GM12878 (cell line): ENCODE measurements at regions not wholly inside any gene's neighbourhood (a gene's known extent, or its start where the extent isn't known, plus 50 kb on each side); places are given as distances from the start of the nearest gene placed in this dataset.
A peak's percentile ranks its signal among the peaks of the same experiment; 100 is the strongest.

ENCODE experiments used
- ATAC-seq: fragments of 200-7000 bp; cut with Tn5 transposase; 3 replicates; pipeline ENCODE4 v1.9.1; 2020; ENCODE audit warnings: mild to moderate bottlenecking, moderate library complexity
- BruUV-seq: library from RNA; stranded (reverse); fragments of 400-500 nt; replicated peaks from 2 replicates; lab custom pipeline; 2021; lab: Mats Ljungman, UMichigan
- CTCF ChIA-PET: fragments of 300-600 bp; sonication (Branson Sonifier 250); formaldehyde crosslinking; extraction: SDS; loops from one replicate; lab custom pipeline; 2021; ENCODE audit warnings: inconsistent platforms; lab: Yijun Ruan, JAX
- POLR2A ChIA-PET: fragments of 350-600 bp; formaldehyde crosslinking; extraction: SDS; loops from one replicate; lab custom pipeline; 2021; ENCODE audit warnings: inconsistent platforms; lab: Charles Lee
- RAD21 ChIA-PET: fragments of 300-600 bp; sonication (Branson Sonifier 250); formaldehyde crosslinking; loops from one replicate; lab custom pipeline; 2023; ENCODE audit warnings: antibody characterized with exemption; ENCODE audit not compliant: unreplicated experiment; lab: Charles Lee
- SMC1A ChIA-PET: fragments of 300-600 bp; sonication (Branson Sonifier 250); formaldehyde crosslinking; loops from one replicate; lab custom pipeline; 2023; ENCODE audit not compliant: unreplicated experiment, uncharacterized antibody; lab: Charles Lee
- DNase-seq: peaks from one replicate; pipeline ENCODE4 v3.0.0-alpha.2; 2011; ENCODE audit warnings: low read depth, low spot score
- FAIRE-seq: peaks from 3 replicates; lab custom pipeline; 2011; peaks lifted over from hg19 to GRCh38; lab: Jason Lieb, UNC
- H2AFZ ChIP-seq: 2 replicates; pipeline ENCODE4 v1.6.0; 2011; ENCODE audit warnings: low read depth, low read length, control low read depth; ENCODE audit not compliant: control insufficient read depth
- H3K27ac ChIP-seq: 2 replicates; pipeline ENCODE4 v1.5.1; 2011; ENCODE audit warnings: control low read depth; ENCODE audit not compliant: control insufficient read depth, insufficient read depth
- H3K27me3 ChIP-seq, 2 experiments: replicated peaks in 1 of 2; 2 replicates each; pipeline versions ENCODE4 v1.6.0 to v1.6.1; 2011; ENCODE audit warnings: low read length in 1 of 2; ENCODE audit not compliant: control insufficient read depth in 2 of 2, insufficient read depth in 2 of 2
- H3K36me3 ChIP-seq, 2 experiments: 2 replicates each; pipeline ENCODE4 v1.5.1; 2011; ENCODE audit warnings: low read length in 1 of 2; ENCODE audit not compliant: control insufficient read depth in 2 of 2, insufficient read depth in 2 of 2
- H3K4me1 ChIP-seq: 2 replicates; pipeline ENCODE4 v1.6.1; 2011; ENCODE audit warnings: mild to moderate bottlenecking, low read length, moderate library complexity, mixed read lengths; ENCODE audit not compliant: control insufficient read depth, insufficient read depth
- H3K4me2 ChIP-seq: 2 replicates; pipeline ENCODE4 v1.6.0; 2011; ENCODE audit warnings: control low read depth; ENCODE audit not compliant: control insufficient read depth, insufficient read depth
- H3K4me3 ChIP-seq: fragments of 200-600 bp; sonication (generic); 2 replicates; pipeline ENCODE4 v1.5.1; 2016
- H3K79me2 ChIP-seq: 2 replicates; pipeline ENCODE4 v1.6.0; 2011; ENCODE audit warnings: low read length; ENCODE audit not compliant: control insufficient read depth, insufficient read depth
- H3K9ac ChIP-seq: 2 replicates; pipeline ENCODE4 v1.8.0; 2011; ENCODE audit warnings: low read length, control low read depth, mixed read lengths; ENCODE audit not compliant: control insufficient read depth, insufficient read depth
- H3K9me3 ChIP-seq: replicated peaks from 3 replicates; pipeline ENCODE4 v1.5.1; 2011; ENCODE audit warnings: mild to moderate bottlenecking, low read length; ENCODE audit not compliant: control insufficient read depth, insufficient read depth
- H4K20me1 ChIP-seq: 2 replicates; pipeline ENCODE4 v1.6.0; 2011; ENCODE audit not compliant: control insufficient read depth, insufficient read depth
- BMI1 ChIP-seq: fragments of 450-650 bp; IDR thresholded peaks from 2 replicates; pipeline ENCODE4 v1.6.1; 2016; ENCODE audit warnings: mild to moderate bottlenecking, moderate library complexity, borderline replicate concordance
- EP300 ChIP-seq, 2 experiments: fragments of 150-350 bp in 1 of 2; IDR thresholded peaks; 2 replicates each; pipeline ENCODE4 v1.6.1; 2011 to 2012; ENCODE audit warnings: low read depth in 2 of 2, low read length in 2 of 2, borderline replicate concordance in 1 of 2, improper control_type of control experiment in 1 of 2, inconsistent platforms in 1 of 2; ENCODE audit not compliant: control insufficient read depth in 1 of 2
- HSF1 ChIP-seq: fragments of 150-350 bp; IDR thresholded peaks from 2 replicates; pipeline ENCODE4 v1.6.1; 2014; ENCODE audit warnings: mild to moderate bottlenecking, low read depth, low read length
- JUNB ChIP-seq: IDR thresholded peaks from 2 replicates; pipeline ENCODE4 v1.6.1; 2016; ENCODE audit warnings: antibody characterized with exemption, mild to moderate bottlenecking
- NFIC ChIP-seq: IDR thresholded peaks from 2 replicates; pipeline ENCODE4 v1.6.1; 2012; ENCODE audit warnings: low read depth, mild to moderate bottlenecking, inconsistent platforms, low read length, moderate library complexity
- NFXL1 ChIP-seq: fragments of 450-650 bp; IDR thresholded peaks from 2 replicates; pipeline ENCODE4 v1.6.1; 2017; ENCODE audit warnings: antibody characterized with exemption, mild to moderate bottlenecking, borderline replicate concordance
- NR2F1 ChIP-seq: fragments of 450-650 bp; conservative IDR thresholded peaks from 2 replicates; pipeline ENCODE4 v1.6.1; 2017; ENCODE audit warnings: mild to moderate bottlenecking
- PML ChIP-seq: IDR thresholded peaks from 2 replicates; pipeline ENCODE4 v1.6.1; 2012; ENCODE audit warnings: low read length, inconsistent platforms
- SPI1 ChIP-seq: IDR thresholded peaks from 2 replicates; pipeline ENCODE4 v1.6.1; 2011; ENCODE audit warnings: low read depth, mild to moderate bottlenecking, low read length, moderate library complexity, borderline replicate concordance; ENCODE audit not compliant: insufficient read depth
- TAF1 ChIP-seq: IDR thresholded peaks from 2 replicates; pipeline ENCODE4 v1.6.1; 2011; ENCODE audit warnings: mild to moderate bottlenecking, low read depth, low read length, borderline replicate concordance
- ZNF384 ChIP-seq: IDR thresholded peaks from 2 replicates; pipeline ENCODE4 v1.6.1; 2012; ENCODE audit warnings: low read depth, mild to moderate bottlenecking, low read length, improper control_type of control experiment, borderline replicate concordance
- WGBS: methylation state at CpG from one replicate; pipeline ENCODE4 v1.1.6; 2016; ENCODE audit warnings: low lambda C conversion rate; ENCODE audit not compliant: insufficient replicate concordance, insufficient coverage; ENCODE audit errors: missing lambda C conversion rate; 5-methylcytosine and 5-hydroxymethylcytosine counted together
- in situ Hi-C: fragments of 300-500 bp; cut with MboI; formaldehyde crosslinking; loops from 9 replicates; pipeline ENCODE4 v1.14.3; 2018; ENCODE audit warnings: mixed read lengths
- intact Hi-C: fragments of 100-400 bp; cut with micrococcal nuclease; formaldehyde crosslinking; loops from one replicate; pipeline ENCODE4 v1.14.2; 2022; ENCODE audit not compliant: unreplicated experiment
- TF ChIP-seq, protein P1 (sequence below): fragments of 450-650 bp; IDR thresholded peaks from 2 replicates; pipeline ENCODE4 v1.6.1; 2017; ENCODE audit warnings: mild to moderate bottlenecking, moderate library complexity

DNA sequence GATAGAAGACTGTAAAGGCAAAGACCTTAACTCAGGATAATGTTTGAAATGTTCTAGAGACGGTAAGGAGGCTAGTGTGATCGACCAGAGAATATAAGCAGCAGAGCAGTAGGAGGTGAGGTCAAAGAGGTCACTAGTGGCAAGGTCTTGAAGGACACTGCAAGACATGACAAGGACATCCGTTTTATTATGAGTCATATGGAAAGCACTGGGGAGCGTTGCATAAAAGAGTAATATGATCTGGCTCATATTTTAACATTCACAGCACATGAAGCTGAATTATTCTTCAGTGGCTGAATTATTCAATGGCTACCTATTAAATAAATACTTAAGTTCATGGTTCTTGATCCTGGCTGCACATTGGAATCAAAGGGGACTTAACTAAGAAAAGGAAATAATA, 123.7 kb downstream of the SOX9 start:
- 14% methylated on average over 4 of the region's 4 CpGs for WGBS
- H4K20me1 ChIP-seq = no peaks in the 10 kb centered on the region
- CTCF ChIA-PET = interaction anchor here (0.6 kb wide), 1 partner anchor 212 kb away, joined by 4 read pairs; no protein-coding TSS in a partner anchor
- RAD21 ChIA-PET = no interaction called here
- TF ChIP-seq PML (no peak), SPI1 (no peak), NFIC (no peak), JUNB (0 out of 2 replicates have a peak, but pooled peaks have one; percentile 8), NR2F1 (peak; percentile 39; the same call in 1 of the 2 replicates)
- no peaks in the 10 kb centered on the region for H3K79me2 ChIP-seq
- SMC1A ChIA-PET = interaction anchor here (0.7 kb wide), 1 partner anchor 17 kb away, joined by 3 read pairs; no protein-coding TSS in a partner anchor
- no peak overlapping the region for H3K27ac ChIP-seq
- DNase-seq (no peak), ATAC-seq (no peak), FAIRE-seq (no peak)
- no peaks in the 10 kb centered on the region for H3K36me3 ChIP-seq
- no peak overlapping the region for H3K9ac ChIP-seq
- H2AFZ ChIP-seq = no peak overlapping the region
- H3K4me3 ChIP-seq = no peak overlapping the region
- intact Hi-C loops = no loop called here
- BruUV-seq = no TSS peak
- H3K27me3 ChIP-seq = no peaks in the 10 kb centered on the region
- in situ Hi-C loops = no loop called here
- no peak overlapping the region for H3K4me2 ChIP-seq
- H3K4me1 ChIP-seq = no peaks in the 10 kb centered on the region
- H3K9me3 ChIP-seq = no peaks in the 10 kb centered on the region; the same call in 2 of the 3 replicates
- POLR2A ChIA-PET = no interaction called here

DNA sequence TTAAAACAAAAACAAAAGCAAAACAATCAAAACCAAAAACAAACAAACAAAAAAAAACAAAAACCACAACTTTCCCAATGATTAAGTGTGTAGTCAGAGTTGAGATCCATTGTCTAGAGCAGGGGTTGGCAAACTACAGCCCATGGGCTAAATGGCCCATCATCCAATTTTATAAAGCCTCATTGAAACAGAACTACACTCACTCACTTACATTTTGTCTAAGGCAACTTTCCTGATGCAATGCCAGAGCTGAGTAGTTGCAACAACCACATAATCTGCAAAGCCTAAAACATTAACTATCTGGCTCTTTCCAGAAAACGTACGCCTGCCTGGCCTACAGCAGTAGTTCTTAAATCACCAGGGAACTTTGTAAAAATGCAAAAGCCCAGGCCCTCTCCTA, 124.1 kb downstream of the SOX9 start:
- H3K9me3 ChIP-seq = no peaks in the 10 kb centered on the region; the same call in 2 of the 3 replicates
- H3K79me2 ChIP-seq = no peaks in the 10 kb centered on the region
- no peak overlapping the region for H3K4me3 ChIP-seq
- H2AFZ ChIP-seq = no peak overlapping the region
- H3K27me3 ChIP-seq = no peaks in the 10 kb centered on the region
- POLR2A ChIA-PET = no interaction called here
- no peak for ATAC-seq
- SMC1A ChIA-PET = interaction anchor here (1.0 kb wide), 1 partner anchor 10 kb away, joined by 4 read pairs; no protein-coding TSS in a partner anchor
- FAIRE-seq = no peak
- in situ Hi-C loops (no loop called here), intact Hi-C loops (no loop called here)
- RAD21 ChIA-PET = no interaction called here
- no peak overlapping the region for H3K27ac ChIP-seq
- H3K4me1 ChIP-seq = no peaks in the 10 kb centered on the region
- H4K20me1 ChIP-seq = no peaks in the 10 kb centered on the region
- H3K36me3 ChIP-seq = no peaks in the 10 kb centered on the region
- DNase-seq = no peak
- no peak overlapping the region for H3K9ac ChIP-seq
- no TSS peak for BruUV-seq
- 90% methylated on average over 2 of the region's 2 CpGs for WGBS
- CTCF ChIA-PET = interaction anchor here (0.6 kb wide), 1 partner anchor 212 kb away, joined by 4 read pairs; no protein-coding TSS in a partner anchor
- no peak overlapping the region for H3K4me2 ChIP-seq
- TF ChIP-seq NFXL1 (no peak), HSF1 (no peak), ZNF384 (no peak), BMI1 (no peak), EP300 (IDR thresholded peaks at IDR 0.05; ENCODE audit: borderline replicate concordance in 1 of 2, control insufficient read depth in 1 of 2, low read depth in 2 of 2, low read length in 2 of 2) (no peak), TAF1 (no peak)
- TF ChIP-seq, protein P1, sequence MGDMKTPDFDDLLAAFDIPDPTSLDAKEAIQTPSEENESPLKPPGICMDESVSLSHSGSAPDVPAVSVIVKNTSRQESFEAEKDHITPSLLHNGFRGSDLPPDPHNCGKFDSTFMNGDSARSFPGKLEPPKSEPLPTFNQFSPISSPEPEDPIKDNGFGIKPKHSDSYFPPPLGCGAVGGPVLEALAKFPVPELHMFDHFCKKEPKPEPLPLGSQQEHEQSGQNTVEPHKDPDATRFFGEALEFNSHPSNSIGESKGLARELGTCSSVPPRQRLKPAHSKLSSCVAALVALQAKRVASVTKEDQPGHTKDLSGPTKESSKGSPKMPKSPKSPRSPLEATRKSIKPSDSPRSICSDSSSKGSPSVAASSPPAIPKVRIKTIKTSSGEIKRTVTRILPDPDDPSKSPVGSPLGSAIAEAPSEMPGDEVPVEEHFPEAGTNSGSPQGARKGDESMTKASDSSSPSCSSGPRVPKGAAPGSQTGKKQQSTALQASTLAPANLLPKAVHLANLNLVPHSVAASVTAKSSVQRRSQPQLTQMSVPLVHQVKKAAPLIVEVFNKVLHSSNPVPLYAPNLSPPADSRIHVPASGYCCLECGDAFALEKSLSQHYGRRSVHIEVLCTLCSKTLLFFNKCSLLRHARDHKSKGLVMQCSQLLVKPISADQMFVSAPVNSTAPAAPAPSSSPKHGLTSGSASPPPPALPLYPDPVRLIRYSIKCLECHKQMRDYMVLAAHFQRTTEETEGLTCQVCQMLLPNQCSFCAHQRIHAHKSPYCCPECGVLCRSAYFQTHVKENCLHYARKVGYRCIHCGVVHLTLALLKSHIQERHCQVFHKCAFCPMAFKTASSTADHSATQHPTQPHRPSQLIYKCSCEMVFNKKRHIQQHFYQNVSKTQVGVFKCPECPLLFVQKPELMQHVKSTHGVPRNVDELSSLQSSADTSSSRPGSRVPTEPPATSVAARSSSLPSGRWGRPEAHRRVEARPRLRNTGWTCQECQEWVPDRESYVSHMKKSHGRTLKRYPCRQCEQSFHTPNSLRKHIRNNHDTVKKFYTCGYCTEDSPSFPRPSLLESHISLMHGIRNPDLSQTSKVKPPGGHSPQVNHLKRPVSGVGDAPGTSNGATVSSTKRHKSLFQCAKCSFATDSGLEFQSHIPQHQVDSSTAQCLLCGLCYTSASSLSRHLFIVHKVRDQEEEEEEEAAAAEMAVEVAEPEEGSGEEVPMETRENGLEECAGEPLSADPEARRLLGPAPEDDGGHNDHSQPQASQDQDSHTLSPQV = no peak
